ENCODE measurements at regions not wholly inside any gene's neighbourhood (a gene's known extent, or its start where the extent isn't known, plus 50 kb on each side); places are given as distances from the start of the nearest gene placed in this dataset.

DNA sequence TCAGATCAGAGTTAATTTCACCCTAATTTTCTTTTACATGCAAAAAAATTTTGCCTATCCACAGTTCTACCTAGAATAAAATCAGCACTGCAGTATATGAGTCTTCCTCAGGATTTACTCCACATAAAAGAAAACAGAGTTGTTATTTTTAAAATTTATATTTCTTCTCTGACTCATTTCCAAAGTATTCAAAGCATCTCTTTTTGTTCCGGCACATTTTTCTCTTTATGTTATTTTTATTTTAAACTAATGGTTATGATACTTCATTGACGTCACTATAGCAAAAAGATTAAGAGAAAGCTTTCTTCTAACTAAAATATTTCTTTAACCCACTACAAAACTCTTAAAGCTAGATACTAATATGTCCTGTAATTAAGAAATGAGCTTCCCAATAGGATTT, 590.4 kb downstream of the PRELID2 start:
- no peak for TF ChIP-seq TAF1 (IDR thresholded peaks at IDR 0.05; ENCODE audit: borderline replicate concordance, insufficient read depth, low read length)
- no peak for TF ChIP-seq POLR2AphosphoS5 (IDR thresholded peaks at IDR 0.05; ENCODE audit: low read depth, low read length)
- no peak for TF ChIP-seq FOXP2 (optimal IDR thresholded peaks at IDR 0.05; ENCODE audit: borderline replicate concordance, extremely low read depth, extremely low read length, insufficient read depth)
- TF ChIP-seq SIN3A (IDR thresholded peaks at IDR 0.05; ENCODE audit: borderline replicate concordance, insufficient read depth, low read length), result no peak
- TF ChIP-seq REST (IDR thresholded peaks at IDR 0.05; ENCODE audit: insufficient read depth in 1 of 2, low read depth in 2 of 2, low read length in 2 of 2), result no peak

- no peak for TF ChIP-seq TAF1 (IDR thresholded peaks at IDR 0.05; ENCODE audit: borderline replicate concordance, insufficient read depth, low read length)
- TF ChIP-seq POLR2AphosphoS5 (IDR thresholded peaks at IDR 0.05; ENCODE audit: low read depth, low read length), result no peak
- no peak for TF ChIP-seq SIN3A (IDR thresholded peaks at IDR 0.05; ENCODE audit: borderline replicate concordance, insufficient read depth, low read length)
- no peak for TF ChIP-seq FOXP2 (optimal IDR thresholded peaks at IDR 0.05; ENCODE audit: borderline replicate concordance, extremely low read depth, extremely low read length, insufficient read depth)
Measured at GRCh38 chr5:145244251-145244650, 590.9 kb downstream of the PRELID2 start.

DNA sequence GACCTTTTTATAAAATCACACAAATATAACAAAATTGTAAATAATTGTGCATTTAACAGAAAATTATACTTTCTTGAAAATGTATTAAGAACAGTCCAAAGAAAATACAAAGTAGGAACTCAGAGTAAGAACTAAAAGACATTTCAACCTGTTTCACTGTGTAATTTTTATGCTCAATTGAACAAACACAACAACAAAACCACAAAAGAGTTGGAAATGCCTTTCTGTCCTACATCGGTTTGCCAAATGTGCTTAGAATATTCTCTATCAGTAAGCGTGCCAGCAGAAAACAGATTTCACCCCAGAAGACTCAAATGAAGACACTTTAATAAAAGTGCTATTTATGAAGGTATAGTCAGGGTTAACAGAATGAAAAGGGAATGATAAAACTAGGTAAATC, 592.1 kb downstream of the PRELID2 start:
- TF ChIP-seq REST (IDR thresholded peaks at IDR 0.05; ENCODE audit: insufficient read depth in 1 of 2, low read depth in 2 of 2, low read length in 2 of 2) (no peak), SIN3A (IDR thresholded peaks at IDR 0.05; ENCODE audit: borderline replicate concordance, insufficient read depth, low read length) (no peak), TAF1 (IDR thresholded peaks at IDR 0.05; ENCODE audit: borderline replicate concordance, insufficient read depth, low read length) (no peak), FOXP2 (optimal IDR thresholded peaks at IDR 0.05; ENCODE audit: borderline replicate concordance, extremely low read depth, extremely low read length, insufficient read depth) (no peak), POLR2AphosphoS5 (IDR thresholded peaks at IDR 0.05; ENCODE audit: low read depth, low read length) (no peak)

GRCh38 chr5:145242551-145242950, 592.6 kb downstream of the PRELID2 start:
- TF ChIP-seq SIN3A (IDR thresholded peaks at IDR 0.05; ENCODE audit: borderline replicate concordance, insufficient read depth, low read length) (no peak), REST (IDR thresholded peaks at IDR 0.05; ENCODE audit: insufficient read depth in 1 of 2, low read depth in 2 of 2, low read length in 2 of 2) (no peak), POLR2AphosphoS5 (IDR thresholded peaks at IDR 0.05; ENCODE audit: low read depth, low read length) (no peak), TAF1 (IDR thresholded peaks at IDR 0.05; ENCODE audit: borderline replicate concordance, insufficient read depth, low read length) (no peak), FOXP2 (optimal IDR thresholded peaks at IDR 0.05; ENCODE audit: borderline replicate concordance, extremely low read depth, extremely low read length, insufficient read depth) (no peak)

DNA sequence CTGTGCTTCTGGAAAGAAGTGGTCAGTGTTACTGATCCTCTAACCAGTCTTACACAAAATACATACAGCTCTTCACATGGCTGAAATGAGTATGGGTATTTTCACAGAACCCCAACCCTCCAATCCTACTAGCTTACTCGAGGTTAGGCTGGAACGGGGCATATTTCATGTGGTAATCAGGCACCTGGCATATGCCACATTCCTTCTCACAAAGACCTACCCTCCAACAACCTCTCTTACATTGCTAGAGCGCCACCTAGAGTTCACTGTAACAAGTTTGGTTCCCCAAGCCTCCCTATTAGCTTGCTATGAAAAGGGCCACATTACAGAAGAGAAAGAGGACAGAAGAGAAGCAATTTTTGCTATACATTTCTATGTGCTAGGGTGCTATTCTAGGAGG, 597.3 kb downstream of the PRELID2 start:
- no peak for TF ChIP-seq REST (IDR thresholded peaks at IDR 0.05; ENCODE audit: insufficient read depth in 1 of 2, low read depth in 2 of 2, low read length in 2 of 2)
- no peak for TF ChIP-seq TAF1 (IDR thresholded peaks at IDR 0.05; ENCODE audit: borderline replicate concordance, insufficient read depth, low read length)
- no peak for TF ChIP-seq FOXP2 (optimal IDR thresholded peaks at IDR 0.05; ENCODE audit: borderline replicate concordance, extremely low read depth, extremely low read length, insufficient read depth)
- TF ChIP-seq POLR2AphosphoS5 (IDR thresholded peaks at IDR 0.05; ENCODE audit: low read depth, low read length), result no peak
- TF ChIP-seq SIN3A (IDR thresholded peaks at IDR 0.05; ENCODE audit: borderline replicate concordance, insufficient read depth, low read length), result no peak
